Liver (tissue), 8 donors: ENCODE measurements at regions not wholly inside any gene's neighbourhood (a gene's known extent, or its start where the extent isn't known, plus 50 kb on each side); places are given as distances from the start of the nearest gene placed in this dataset.

Source experiments
- DNase-seq: peaks from one replicate; pipeline ENCODE4 v3.0.0-alpha.2; 2017; ENCODE audit warnings: low spot score
- H3K27ac ChIP-seq, 2 donors: one replicate each; pipeline ENCODE4 v1.7.0; 2013; ENCODE audit warnings: inconsistent platforms in 2 of 2, low read length in 2 of 2, control low read depth in 1 of 2, low read depth in 1 of 2, mild to moderate bottlenecking in 1 of 2
- H3K27me3 ChIP-seq, 4 donors: one replicate each; pipeline versions ENCODE4 v1.6.1 to v1.7.0; 2013; ENCODE audit warnings: low read length in 3 of 4, inconsistent platforms in 1 of 4, mild to moderate bottlenecking in 1 of 4, moderate library complexity in 1 of 4; ENCODE audit not compliant: control insufficient read depth in 4 of 4, insufficient read depth in 4 of 4
- H3K36me3 ChIP-seq, 4 donors: one replicate each; pipeline versions ENCODE4 v1.6.1 to v1.7.0; 2013; ENCODE audit warnings: low read length in 3 of 4, mild to moderate bottlenecking in 3 of 4, low read depth in 1 of 4, moderate library complexity in 1 of 4; ENCODE audit not compliant: control insufficient read depth in 4 of 4, insufficient read depth in 3 of 4
- H3K4me1 ChIP-seq, 4 donors: one replicate each; pipeline versions ENCODE4 v1.6.1 to v1.7.0; 2013; ENCODE audit warnings: low read length in 3 of 4, mild to moderate bottlenecking in 3 of 4, moderate library complexity in 1 of 4; ENCODE audit not compliant: control insufficient read depth in 4 of 4, insufficient read depth in 4 of 4
- H3K4me3 ChIP-seq, 3 donors: one replicate each; pipeline versions ENCODE4 v1.6.1 to v1.7.0; 2013; ENCODE audit warnings: low read length in 3 of 3, control low read depth in 1 of 3, low read depth in 1 of 3, mild to moderate bottlenecking in 1 of 3
- H3K9ac ChIP-seq, 2 donors: one replicate each; pipeline ENCODE4 v1.7.0; 2013; ENCODE audit warnings: low read length in 2 of 2, mild to moderate bottlenecking in 2 of 2, moderate library complexity in 2 of 2, control low read depth in 1 of 2, low read depth in 1 of 2
- H3K9me3 ChIP-seq, 4 donors: one replicate each; pipeline versions ENCODE4 v1.6.1 to v1.7.0; 2013; ENCODE audit warnings: low read length in 3 of 4; ENCODE audit not compliant: control insufficient read depth in 4 of 4
- ATF3 ChIP-seq: IDR thresholded peaks from 2 replicates; pipeline ENCODE4 v1.6.1; 2016; ENCODE audit warnings: antibody characterized with exemption
- FOXA1 ChIP-seq: IDR thresholded peaks from 2 replicates; pipeline ENCODE4 v1.6.1; 2016; ENCODE audit warnings: antibody characterized with exemption
- HNF4A ChIP-seq, 2 donors: conservative IDR thresholded peaks; 2 replicates each; pipeline ENCODE4 v1.6.1; 2016; ENCODE audit warnings: antibody characterized with exemption in 2 of 2, mild to moderate bottlenecking in 2 of 2
- HNF4G ChIP-seq: IDR thresholded peaks from 2 replicates; pipeline ENCODE4 v1.6.1; 2016; ENCODE audit warnings: antibody characterized with exemption
- JUND ChIP-seq, 2 donors: IDR thresholded peaks; 2 replicates each; pipeline ENCODE4 v1.6.1; 2016; ENCODE audit warnings: antibody characterized with exemption in 2 of 2
- MAX ChIP-seq: IDR thresholded peaks from 2 replicates; pipeline ENCODE4 v1.6.1; 2016; ENCODE audit warnings: antibody characterized with exemption
- NR2F2 ChIP-seq: IDR thresholded peaks from 2 replicates; pipeline ENCODE4 v1.6.1; 2016; ENCODE audit warnings: antibody characterized with exemption
- RXRA ChIP-seq, 2 donors: IDR thresholded peaks; 2 replicates each; pipeline ENCODE4 v1.6.1; 2017 to 2018; ENCODE audit warnings: antibody characterized with exemption in 2 of 2, mild to moderate bottlenecking in 1 of 2
- SP1 ChIP-seq: IDR thresholded peaks from 2 replicates; pipeline ENCODE4 v1.6.1; 2018; ENCODE audit warnings: antibody characterized with exemption, mild to moderate bottlenecking
- TAF1 ChIP-seq: conservative IDR thresholded peaks from 2 replicates; pipeline ENCODE4 v1.6.1; 2016; ENCODE audit warnings: antibody characterized with exemption, mild to moderate bottlenecking
- YY1 ChIP-seq: IDR thresholded peaks from 2 replicates; pipeline ENCODE4 v1.6.1; 2016; ENCODE audit warnings: antibody characterized with exemption, mild to moderate bottlenecking
- ZBTB33 ChIP-seq: IDR thresholded peaks from 2 replicates; pipeline ENCODE4 v1.6.1; 2016; ENCODE audit warnings: antibody characterized with exemption
- WGBS: extraction: QIAGEN DNeasy Blood & Tissue Kit; methylation state at CpG from one replicate; pipeline ENCODE4 v1.1.7; 2013; 5-methylcytosine and 5-hydroxymethylcytosine counted together
- TF ChIP-seq, protein P1 (sequence below): IDR thresholded peaks from 2 replicates; pipeline ENCODE4 v1.6.1; 2016; ENCODE audit warnings: antibody characterized with exemption, mild to moderate bottlenecking
- TF ChIP-seq, protein P2 (sequence below): fragments of 150-350 bp; IDR thresholded peaks from 2 replicates; pipeline ENCODE4 v1.5.1; 2017; ENCODE audit warnings: improper control_type of control experiment, low read depth, low read length; ENCODE audit not compliant: missing input control
- donor health status: healthy.
- donor health status: healthy.
- donor health status: healthy.
- donor health status: healthy.
- donor health status: healthy.

DNA sequence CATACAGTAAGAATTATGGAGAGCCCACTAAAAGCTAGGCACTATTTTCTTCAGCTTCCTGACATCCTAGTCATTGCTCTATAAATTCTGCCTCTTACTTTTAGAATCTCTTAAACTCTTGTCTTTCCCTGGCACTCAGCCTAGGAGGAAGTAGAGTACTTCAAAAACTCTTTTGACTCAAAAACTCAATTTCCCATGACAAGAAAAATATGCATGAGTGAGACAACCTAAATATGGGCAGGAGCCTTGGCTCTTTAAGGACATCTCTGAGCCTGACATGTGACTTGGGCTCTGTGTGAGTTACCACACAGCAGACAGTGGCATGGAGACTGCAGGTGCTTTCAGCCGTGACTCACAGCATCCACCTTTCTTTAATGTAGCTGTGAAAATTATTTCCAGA, 97.5 kb upstream of the CCDC179 start (continued):
- TF ChIP-seq, protein P1, sequence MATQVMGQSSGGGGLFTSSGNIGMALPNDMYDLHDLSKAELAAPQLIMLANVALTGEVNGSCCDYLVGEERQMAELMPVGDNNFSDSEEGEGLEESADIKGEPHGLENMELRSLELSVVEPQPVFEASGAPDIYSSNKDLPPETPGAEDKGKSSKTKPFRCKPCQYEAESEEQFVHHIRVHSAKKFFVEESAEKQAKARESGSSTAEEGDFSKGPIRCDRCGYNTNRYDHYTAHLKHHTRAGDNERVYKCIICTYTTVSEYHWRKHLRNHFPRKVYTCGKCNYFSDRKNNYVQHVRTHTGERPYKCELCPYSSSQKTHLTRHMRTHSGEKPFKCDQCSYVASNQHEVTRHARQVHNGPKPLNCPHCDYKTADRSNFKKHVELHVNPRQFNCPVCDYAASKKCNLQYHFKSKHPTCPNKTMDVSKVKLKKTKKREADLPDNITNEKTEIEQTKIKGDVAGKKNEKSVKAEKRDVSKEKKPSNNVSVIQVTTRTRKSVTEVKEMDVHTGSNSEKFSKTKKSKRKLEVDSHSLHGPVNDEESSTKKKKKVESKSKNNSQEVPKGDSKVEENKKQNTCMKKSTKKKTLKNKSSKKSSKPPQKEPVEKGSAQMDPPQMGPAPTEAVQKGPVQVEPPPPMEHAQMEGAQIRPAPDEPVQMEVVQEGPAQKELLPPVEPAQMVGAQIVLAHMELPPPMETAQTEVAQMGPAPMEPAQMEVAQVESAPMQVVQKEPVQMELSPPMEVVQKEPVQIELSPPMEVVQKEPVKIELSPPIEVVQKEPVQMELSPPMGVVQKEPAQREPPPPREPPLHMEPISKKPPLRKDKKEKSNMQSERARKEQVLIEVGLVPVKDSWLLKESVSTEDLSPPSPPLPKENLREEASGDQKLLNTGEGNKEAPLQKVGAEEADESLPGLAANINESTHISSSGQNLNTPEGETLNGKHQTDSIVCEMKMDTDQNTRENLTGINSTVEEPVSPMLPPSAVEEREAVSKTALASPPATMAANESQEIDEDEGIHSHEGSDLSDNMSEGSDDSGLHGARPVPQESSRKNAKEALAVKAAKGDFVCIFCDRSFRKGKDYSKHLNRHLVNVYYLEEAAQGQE = no peak
- TF ChIP-seq NR2F2 = no peak
- TF ChIP-seq HNF4A (conservative IDR thresholded peaks at IDR 0.05) = no peak

- Histone ChIP-seq H3K9me3 (no peaks in the 10 kb centered on the region), H3K4me1 (no peaks in the 10 kb centered on the region), H3K36me3 (no peaks in the 10 kb centered on the region), H3K4me3 (no peak overlapping the region), H3K27me3 (no peaks in the 10 kb centered on the region), H3K9ac (no peak overlapping the region), H3K27ac (no peak overlapping the region)
- TF ChIP-seq RXRA (IDR thresholded peaks at IDR 0.05) = no peak
- no peak for TF ChIP-seq YY1
- TF ChIP-seq ATF3 = no peak
- no peak for TF ChIP-seq TAF1
- no peak for TF ChIP-seq FOXA1
- no peak for TF ChIP-seq JUND (IDR thresholded peaks at IDR 0.05)
- TF ChIP-seq NR2F2 = no peak
- no peak for TF ChIP-seq SP1
- TF ChIP-seq ZBTB33 = no peak
- no peak for TF ChIP-seq MAX
- TF ChIP-seq, protein P1 = no peak
- TF ChIP-seq HNF4G = no peak
- TF ChIP-seq, protein P2, sequence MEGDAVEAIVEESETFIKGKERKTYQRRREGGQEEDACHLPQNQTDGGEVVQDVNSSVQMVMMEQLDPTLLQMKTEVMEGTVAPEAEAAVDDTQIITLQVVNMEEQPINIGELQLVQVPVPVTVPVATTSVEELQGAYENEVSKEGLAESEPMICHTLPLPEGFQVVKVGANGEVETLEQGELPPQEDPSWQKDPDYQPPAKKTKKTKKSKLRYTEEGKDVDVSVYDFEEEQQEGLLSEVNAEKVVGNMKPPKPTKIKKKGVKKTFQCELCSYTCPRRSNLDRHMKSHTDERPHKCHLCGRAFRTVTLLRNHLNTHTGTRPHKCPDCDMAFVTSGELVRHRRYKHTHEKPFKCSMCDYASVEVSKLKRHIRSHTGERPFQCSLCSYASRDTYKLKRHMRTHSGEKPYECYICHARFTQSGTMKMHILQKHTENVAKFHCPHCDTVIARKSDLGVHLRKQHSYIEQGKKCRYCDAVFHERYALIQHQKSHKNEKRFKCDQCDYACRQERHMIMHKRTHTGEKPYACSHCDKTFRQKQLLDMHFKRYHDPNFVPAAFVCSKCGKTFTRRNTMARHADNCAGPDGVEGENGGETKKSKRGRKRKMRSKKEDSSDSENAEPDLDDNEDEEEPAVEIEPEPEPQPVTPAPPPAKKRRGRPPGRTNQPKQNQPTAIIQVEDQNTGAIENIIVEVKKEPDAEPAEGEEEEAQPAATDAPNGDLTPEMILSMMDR = no peak
- 96% methylated on average over 3 of the region's 3 CpGs for WGBS
- DNase-seq = no peak
Measured at GRCh38 chr11:22974251-22974650, 114.0 kb upstream of the CCDC179 start.
